ENCODE measurements at regions not wholly inside any gene's neighbourhood (a gene's known extent, or its start where the extent isn't known, plus 50 kb on each side); places are given as distances from the start of the nearest gene placed in this dataset.
A peak's percentile ranks its signal among the peaks of the same experiment; 100 is the strongest.
"Not testable (repeated sequence)": the region's sequence is repeated elsewhere in the genome, so short reads cannot be mapped to it uniquely, and the experiment has no call there.

GRCh38 chr3:125860547-125860946, 108.4 kb upstream of the ROPN1B start:
- H3K27me3 ChIP-seq; H3K4me1 ChIP-seq; DNase-seq; intact Hi-C loops (cut with DNase I); H3K4me3 ChIP-seq; H3K36me3 ChIP-seq; H3K9me3 ChIP-seq; H3K27ac ChIP-seq; ATAC-seq: not testable (repeated sequence)

GRCh38 chr3:125862841-125863254, 106.1 kb upstream of the ROPN1B start:
- H3K9me3 ChIP-seq; ATAC-seq; DNase-seq; H3K4me3 ChIP-seq; H3K27ac ChIP-seq; H3K27me3 ChIP-seq; H3K4me1 ChIP-seq; H3K36me3 ChIP-seq; intact Hi-C loops (cut with DNase I): not testable (repeated sequence)

GRCh38 chr3:125864532-125864931, 104.4 kb upstream of the ROPN1B start:
- H3K36me3 ChIP-seq; ATAC-seq; H3K27ac ChIP-seq; intact Hi-C loops (cut with DNase I); H3K4me1 ChIP-seq; H3K4me3 ChIP-seq; H3K27me3 ChIP-seq; DNase-seq; H3K9me3 ChIP-seq: not testable (repeated sequence)

DNA sequence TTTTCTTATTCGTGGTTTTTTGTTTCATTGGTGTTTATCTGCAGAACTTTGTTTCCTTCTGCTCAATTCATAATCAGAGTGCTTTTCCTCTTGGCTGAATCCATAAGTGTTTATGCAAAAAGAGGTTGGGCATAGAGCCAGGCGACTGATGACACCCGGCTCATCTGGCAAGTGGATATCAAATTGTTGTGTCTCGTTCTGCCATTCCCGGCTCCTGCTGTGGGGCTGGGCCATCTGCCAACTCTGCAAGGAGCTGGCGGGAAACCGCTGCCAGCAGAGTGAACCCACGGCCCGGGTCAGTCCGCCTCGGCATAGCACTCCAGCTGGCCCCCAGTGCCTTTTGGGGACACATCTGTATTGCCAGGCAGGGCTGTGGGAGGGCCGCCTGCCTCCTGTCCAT, 83.0 kb upstream of the ROPN1B start:
- H3K9me3 ChIP-seq; H3K4me3 ChIP-seq; intact Hi-C loops (cut with DNase I); H3K4me1 ChIP-seq; ATAC-seq; H3K36me3 ChIP-seq; H3K27ac ChIP-seq; H3K27me3 ChIP-seq: not testable (repeated sequence)
- peak; percentile 69 for DNase-seq

GRCh38 chr3:125899181-125899580, 69.8 kb upstream of the ROPN1B start:
- DNase-seq; H3K4me1 ChIP-seq; H3K36me3 ChIP-seq; intact Hi-C loops (cut with DNase I); ATAC-seq; H3K27ac ChIP-seq; H3K9me3 ChIP-seq; H3K27me3 ChIP-seq; H3K4me3 ChIP-seq: not testable (repeated sequence)

DNA sequence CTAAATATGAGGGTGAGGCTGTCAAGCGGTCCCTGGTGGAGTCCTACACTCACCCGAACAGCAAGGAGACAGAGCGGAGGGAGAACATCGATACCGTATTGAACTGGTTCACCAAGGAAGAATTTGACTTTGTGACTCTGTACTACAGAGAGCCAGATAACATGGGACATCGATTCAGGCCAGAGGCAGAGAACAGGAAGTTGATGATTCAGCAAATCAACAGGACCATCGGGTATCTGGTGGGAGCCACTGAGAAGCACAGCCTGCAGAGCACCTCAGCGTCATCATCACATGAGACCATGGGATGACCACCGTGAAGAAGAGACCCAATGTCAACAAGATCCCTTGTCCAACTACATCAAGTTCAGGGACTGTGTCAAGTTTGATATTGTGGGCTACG, 67.5 kb upstream of the ROPN1B start:
- H3K9me3 ChIP-seq; ATAC-seq; intact Hi-C loops (cut with DNase I); H3K4me3 ChIP-seq; H3K36me3 ChIP-seq; H3K27me3 ChIP-seq; H3K27ac ChIP-seq; H3K4me1 ChIP-seq; DNase-seq: not testable (repeated sequence)

- H3K36me3 ChIP-seq; H3K27me3 ChIP-seq; H3K9me3 ChIP-seq; intact Hi-C loops (cut with DNase I); ATAC-seq; H3K27ac ChIP-seq; H3K4me1 ChIP-seq; H3K4me3 ChIP-seq: not testable (repeated sequence)
- DNase-seq, result peak; percentile 51
These were observed 65.1 kb upstream of the ROPN1B start for GRCh38 chr3:125903780-125904455.

DNA sequence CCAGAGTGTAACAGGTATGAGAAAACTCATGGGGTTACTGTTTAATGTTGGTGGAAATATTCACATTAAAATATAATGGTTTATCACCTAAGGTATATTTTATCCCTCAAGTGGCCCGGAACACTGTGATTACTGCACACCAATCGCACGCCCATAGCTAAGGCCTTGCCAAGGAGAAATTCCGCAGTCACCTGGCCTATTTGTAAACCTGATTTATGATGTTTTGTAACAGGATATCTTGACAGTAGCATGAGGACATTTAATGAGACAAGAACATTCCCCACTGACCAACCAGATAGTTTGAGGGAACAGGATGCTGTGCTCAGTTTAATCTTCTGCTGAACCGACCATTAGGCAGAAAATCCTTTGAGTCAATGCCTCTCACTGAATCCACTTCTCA, 61.7 kb upstream of the ROPN1B start:
- DNase-seq; H3K27ac ChIP-seq; H3K4me1 ChIP-seq; H3K4me3 ChIP-seq; H3K27me3 ChIP-seq; ATAC-seq; H3K9me3 ChIP-seq; H3K36me3 ChIP-seq; intact Hi-C loops (cut with DNase I): not testable (repeated sequence)

- ATAC-seq; intact Hi-C loops (cut with DNase I); H3K4me1 ChIP-seq; H3K4me3 ChIP-seq; H3K9me3 ChIP-seq; H3K27me3 ChIP-seq; H3K36me3 ChIP-seq; H3K27ac ChIP-seq: not testable (repeated sequence)
- DNase-seq, result peak; percentile 32
These were observed 58.1 kb upstream of the ROPN1B start for GRCh38 chr3:125910851-125911250.

GRCh38 chr3:125914608-125915436, 54.2 kb upstream of the ROPN1B start:
- H3K9me3 ChIP-seq; intact Hi-C loops (cut with DNase I); H3K36me3 ChIP-seq; DNase-seq; ATAC-seq; H3K27me3 ChIP-seq: not testable (repeated sequence)
- Histone ChIP-seq H3K4me3 (peak overlapping the region; percentile 75), H3K27ac (peak overlapping the region; percentile 86), H3K4me1 (peaks cover 12% of the 10 kb centered on the region)

DNA sequence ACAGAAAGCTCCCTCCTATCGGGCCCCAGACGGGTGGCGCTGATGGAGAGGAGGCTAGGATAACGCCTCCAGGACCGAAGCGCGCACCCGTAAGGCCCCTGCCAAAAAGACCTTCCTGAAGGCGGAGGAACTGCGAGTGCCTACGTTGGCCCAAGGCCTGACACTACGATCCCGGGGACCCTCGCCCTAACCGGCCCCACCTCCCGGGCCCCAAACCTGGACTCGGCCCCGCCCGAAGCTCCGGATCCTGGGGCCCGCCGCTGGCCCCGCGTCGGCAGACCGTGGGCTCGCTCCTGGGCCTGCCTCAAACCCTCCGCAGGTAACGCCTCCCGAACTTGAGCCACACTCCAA, 53.6 kb upstream of the ROPN1B start:
- Histone ChIP-seq H3K4me1 (peaks cover 12% of the 10 kb centered on the region), H3K4me3 (peak overlapping the region; percentile 75), H3K27ac (peak overlapping the region; percentile 86)
- H3K9me3 ChIP-seq; DNase-seq; H3K27me3 ChIP-seq; H3K36me3 ChIP-seq; intact Hi-C loops (cut with DNase I); ATAC-seq: not testable (repeated sequence)

- H3K36me3 ChIP-seq; H3K9me3 ChIP-seq; intact Hi-C loops (cut with DNase I); H3K27me3 ChIP-seq: not testable (repeated sequence)
- ATAC-seq, result peak; percentile 89
- Histone ChIP-seq H3K4me1 (peaks cover 12% of the 10 kb centered on the region), H3K27ac (peak overlapping the region; percentile 86), H3K4me3 (peak overlapping the region; percentile 75)
- DNase-seq, result peak; percentile 100
These were observed 53.1 kb upstream of the ROPN1B start for GRCh38 chr3:125915792-125916375.

All from upper lobe of right lung (tissue), 1 donor.